ENCODE measurements at regions not wholly inside any gene's neighbourhood (a gene's known extent, or its start where the extent isn't known, plus 50 kb on each side); places are given as distances from the start of the nearest gene placed in this dataset.

DNA sequence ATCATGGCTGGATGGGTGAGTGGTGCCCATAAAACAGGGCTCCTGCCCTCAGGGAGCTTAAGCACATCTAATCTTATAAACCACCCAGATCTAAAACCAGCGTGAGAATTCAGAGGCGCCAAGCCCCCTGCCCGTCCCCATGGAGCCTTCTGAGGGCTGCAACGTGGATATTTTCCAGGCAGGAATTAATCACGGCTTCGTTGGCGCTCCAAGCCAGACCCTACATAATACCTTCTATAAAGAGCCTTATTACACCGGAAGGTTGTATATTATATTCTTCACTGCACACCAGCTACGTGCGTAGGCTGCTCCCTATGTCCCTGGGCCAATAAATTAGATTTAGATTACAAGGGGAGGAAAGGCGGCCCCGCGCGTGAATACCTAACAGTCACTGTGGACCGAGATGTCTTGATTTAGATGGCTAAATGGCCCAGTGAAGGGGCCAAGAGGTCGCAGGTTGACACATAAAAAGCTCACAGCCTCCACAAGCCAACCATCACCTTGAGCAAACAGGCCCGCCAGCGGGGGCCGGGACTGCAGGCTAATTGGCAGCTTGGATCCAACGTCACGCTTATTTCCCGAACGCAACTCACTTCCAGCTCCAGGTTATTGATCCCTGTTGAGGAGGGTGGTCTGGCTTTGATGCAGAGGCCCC is 64.7 kb upstream of the APCDD1L start:
- DNase-seq (ENCODE audit: low spot score) = no peak
- TF ChIP-seq, protein P1, sequence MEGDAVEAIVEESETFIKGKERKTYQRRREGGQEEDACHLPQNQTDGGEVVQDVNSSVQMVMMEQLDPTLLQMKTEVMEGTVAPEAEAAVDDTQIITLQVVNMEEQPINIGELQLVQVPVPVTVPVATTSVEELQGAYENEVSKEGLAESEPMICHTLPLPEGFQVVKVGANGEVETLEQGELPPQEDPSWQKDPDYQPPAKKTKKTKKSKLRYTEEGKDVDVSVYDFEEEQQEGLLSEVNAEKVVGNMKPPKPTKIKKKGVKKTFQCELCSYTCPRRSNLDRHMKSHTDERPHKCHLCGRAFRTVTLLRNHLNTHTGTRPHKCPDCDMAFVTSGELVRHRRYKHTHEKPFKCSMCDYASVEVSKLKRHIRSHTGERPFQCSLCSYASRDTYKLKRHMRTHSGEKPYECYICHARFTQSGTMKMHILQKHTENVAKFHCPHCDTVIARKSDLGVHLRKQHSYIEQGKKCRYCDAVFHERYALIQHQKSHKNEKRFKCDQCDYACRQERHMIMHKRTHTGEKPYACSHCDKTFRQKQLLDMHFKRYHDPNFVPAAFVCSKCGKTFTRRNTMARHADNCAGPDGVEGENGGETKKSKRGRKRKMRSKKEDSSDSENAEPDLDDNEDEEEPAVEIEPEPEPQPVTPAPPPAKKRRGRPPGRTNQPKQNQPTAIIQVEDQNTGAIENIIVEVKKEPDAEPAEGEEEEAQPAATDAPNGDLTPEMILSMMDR (IDR thresholded peaks at IDR 0.05) = no peak
- Histone ChIP-seq H3K4me3 (no peak overlapping the region), H3K27ac (no peak overlapping the region)

DNA sequence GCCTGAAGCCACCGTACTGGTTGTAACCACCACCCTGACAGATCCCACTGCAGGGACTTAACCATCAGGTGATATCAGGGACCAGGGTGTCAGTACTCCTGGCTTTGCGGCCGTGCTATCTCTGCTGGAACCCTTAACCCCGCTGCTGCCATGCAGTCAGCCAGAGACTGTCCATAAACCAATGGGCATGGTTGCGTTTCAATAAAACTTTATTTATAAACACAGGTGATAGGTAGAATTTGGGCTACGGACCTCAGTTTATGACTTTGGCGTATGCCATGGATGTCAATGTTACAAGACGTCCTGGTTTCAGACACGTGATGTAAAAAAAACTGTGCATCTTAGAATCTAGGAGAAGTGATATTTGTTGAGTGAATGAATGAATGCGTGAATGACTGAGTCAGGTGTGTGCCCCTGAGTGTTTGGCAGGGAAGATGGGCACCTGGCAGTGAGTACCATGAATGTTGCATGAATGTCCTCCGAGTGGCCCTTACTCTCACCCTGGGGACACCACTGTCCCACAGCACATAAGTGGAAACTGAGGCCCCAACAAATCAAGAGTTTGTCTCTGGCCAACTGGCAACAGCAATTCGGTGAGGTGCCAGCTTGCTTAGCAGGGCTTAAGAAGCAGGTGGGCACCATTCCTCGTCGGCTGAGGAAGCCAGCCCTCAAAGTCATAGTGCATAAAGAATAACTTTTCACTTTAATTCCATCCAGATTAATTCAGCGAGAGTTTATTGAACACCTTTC is 64.0 kb upstream of the APCDD1L start:
- no peak overlapping the region for H3K4me3 ChIP-seq
- no peak for DNase-seq (ENCODE audit: low spot score)
- TF ChIP-seq, protein P1 (IDR thresholded peaks at IDR 0.05) = no peak
- no peak overlapping the region for H3K27ac ChIP-seq

DNA sequence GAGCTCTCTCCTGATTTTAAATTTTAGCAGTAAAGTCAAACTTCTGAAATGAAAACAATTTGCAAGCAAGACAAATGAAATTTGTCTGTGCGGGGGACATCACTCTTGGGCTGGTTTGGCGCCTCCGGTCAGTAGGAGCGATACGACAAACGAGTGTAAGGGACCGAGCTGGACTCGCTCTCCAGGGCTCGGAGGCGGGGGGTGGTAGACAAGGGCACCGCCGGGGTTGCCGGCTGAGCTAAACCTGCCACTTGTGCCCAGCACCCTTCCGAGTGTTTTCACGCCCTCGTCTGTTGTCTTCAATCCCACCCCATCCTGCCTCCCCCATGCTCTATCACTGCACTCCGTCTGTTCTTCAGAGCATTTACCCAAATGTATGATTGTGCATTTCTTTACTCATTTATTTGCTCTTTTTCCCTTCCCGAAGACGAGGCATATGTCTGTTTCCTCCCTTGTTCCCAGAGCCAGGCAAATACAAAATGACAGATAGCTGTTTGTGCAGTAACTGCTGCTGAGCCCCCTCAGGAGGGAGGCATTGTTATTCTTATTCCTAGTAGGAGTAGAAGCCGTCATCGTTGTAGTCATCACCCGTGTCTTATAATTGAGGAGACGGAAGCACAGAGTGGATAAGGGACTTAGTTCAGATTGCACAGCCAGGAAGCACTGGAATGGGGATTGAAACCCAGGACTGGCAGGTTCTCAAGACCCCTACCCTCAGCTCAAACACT is 62.8 kb upstream of the APCDD1L start:
- H3K27ac ChIP-seq = no peak overlapping the region
- no peak overlapping the region for H3K4me3 ChIP-seq
- TF ChIP-seq, protein P1 (IDR thresholded peaks at IDR 0.05) = no peak
- no peak for DNase-seq (ENCODE audit: low spot score)

DNA sequence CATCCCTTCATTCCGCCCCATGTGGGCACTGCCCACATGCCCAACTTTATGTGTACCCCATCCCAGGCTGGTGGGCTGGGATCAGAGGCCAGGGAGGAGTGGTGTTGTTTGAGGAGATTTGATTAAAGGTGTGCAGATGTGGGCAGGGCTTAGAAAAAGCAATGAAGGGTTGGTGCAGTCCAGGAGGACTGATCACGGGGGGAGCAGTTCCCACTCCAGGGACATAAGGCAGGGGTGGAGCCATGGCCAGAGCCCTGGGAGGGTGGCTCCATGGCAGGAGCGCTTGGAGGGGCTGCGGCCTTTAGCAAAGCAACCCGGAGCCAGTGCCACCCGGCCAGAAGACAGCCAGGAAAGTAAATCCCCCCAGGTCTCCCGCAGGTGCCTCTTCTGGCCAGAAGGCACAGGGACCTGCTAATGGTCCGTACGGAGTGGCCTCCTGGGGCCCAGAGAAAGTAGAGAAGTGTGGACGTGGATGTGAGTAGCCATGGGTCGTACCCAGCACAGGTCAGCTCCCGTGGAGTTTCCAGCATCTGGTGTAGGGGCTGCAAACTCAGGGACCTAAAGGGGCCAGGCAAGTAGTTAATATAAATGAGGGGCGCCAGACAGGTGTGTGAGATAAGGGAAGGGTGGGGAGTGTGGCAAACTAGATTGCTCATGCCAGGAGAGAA is 62.1 kb upstream of the APCDD1L start:
- TF ChIP-seq, protein P1 (IDR thresholded peaks at IDR 0.05) = no peak
- H3K4me3 ChIP-seq = no peak overlapping the region
- DNase-seq (ENCODE audit: low spot score) = no peak
- H3K27ac ChIP-seq = no peak overlapping the region

DNA sequence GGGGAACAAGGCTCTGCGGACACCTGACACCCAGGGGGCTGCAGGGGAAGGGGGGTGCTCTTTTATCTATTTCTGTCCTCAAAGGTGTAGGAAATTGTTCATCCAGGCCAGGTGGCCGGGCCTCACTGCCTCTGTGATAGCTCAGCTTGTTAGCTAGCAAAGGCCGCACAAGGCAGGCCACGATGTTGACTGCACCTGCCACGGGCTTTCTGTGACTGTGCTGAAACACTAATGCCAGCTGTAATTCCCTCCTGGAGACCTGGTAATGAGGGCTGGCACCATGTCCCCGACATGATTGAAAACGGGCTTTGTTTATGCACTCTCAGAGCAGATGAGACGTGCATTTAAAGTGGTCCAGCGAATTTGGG is 61.4 kb upstream of the APCDD1L start:
- DNase-seq (ENCODE audit: low spot score) = no peak
- H3K27ac ChIP-seq = no peak overlapping the region
- TF ChIP-seq, protein P1 (IDR thresholded peaks at IDR 0.05) = no peak

DNA sequence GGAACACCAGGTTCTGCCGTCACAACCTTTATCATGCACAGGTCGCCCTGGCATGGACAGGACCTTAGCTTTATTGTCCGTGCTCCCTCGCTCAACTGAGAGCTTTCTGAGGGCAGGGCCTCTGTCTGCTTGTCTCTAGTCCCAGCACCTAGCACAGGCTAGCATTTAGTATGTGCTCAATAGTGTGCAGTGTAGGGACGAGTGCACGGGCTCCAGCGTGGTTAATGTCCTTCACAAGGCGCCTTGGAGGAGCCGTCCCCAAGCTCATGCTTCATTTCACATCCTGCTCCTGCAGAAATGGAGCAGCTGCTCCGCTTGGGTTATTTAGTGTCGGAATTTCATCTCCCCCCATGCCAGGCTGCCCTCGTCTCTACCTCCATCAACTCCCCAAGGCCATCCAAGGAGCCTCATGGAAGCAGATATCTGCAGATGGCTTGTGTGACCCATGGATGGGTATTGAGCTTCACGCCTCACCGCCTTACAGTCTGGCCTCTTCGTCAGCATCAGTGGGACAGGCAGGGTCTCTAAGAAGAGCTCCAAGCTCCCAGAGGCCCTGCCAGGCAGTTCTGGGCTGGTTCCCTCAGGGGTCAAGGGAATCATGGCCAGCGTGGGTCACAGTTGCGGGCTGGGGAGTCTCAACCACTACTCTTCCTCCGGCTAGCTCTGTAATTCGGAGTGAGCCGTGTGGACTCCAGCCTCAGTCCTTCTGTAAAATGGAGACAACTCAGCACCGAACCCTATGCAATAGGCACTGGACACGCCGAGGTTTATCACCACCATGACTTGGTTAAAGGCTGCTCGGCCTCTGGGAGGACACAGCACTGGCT is 60.8 kb upstream of the APCDD1L start:
- H3K4me3 ChIP-seq = no peak overlapping the region
- H3K27ac ChIP-seq = no peak overlapping the region
- TF ChIP-seq, protein P1 (IDR thresholded peaks at IDR 0.05) = no peak
- no peak for DNase-seq (ENCODE audit: low spot score)

More for the DNA sequence above, 61.4 kb upstream of the APCDD1L start:
- no peak overlapping the region for H3K4me3 ChIP-seq

Measured in coronary artery (tissue), 2 donors.